Activated naive CD8-positive, alpha-beta T cell treated with anti-CD3 and anti-CD28 coated beads for 36 hours (primary cell): ENCODE measurements at regions not wholly inside any gene's neighbourhood (a gene's known extent, or its start where the extent isn't known, plus 50 kb on each side); places are given as distances from the start of the nearest gene placed in this dataset.
"Not testable (repeated sequence)": the region's sequence is repeated elsewhere in the genome, so short reads cannot be mapped to it uniquely, and the experiment has no call there.

Source experiments
- DNase-seq: peaks from one replicate; pipeline ENCODE4 v3.0.0; 2021
- H3K27ac Mint-ChIP-seq: one replicate; pipeline ENCODE4 v1.8.0; 2022; ENCODE audit warnings: mild to moderate bottlenecking, moderate library complexity, mixed read lengths
- H3K27me3 Mint-ChIP-seq: one replicate; pipeline ENCODE4 v1.8.0; 2022; ENCODE audit warnings: mild to moderate bottlenecking, mixed read lengths
- H3K36me3 Mint-ChIP-seq: one replicate; pipeline ENCODE4 v1.8.0; 2021; ENCODE audit warnings: mild to moderate bottlenecking, mixed read lengths
- H3K4me1 Mint-ChIP-seq: one replicate; pipeline ENCODE4 v1.8.0; 2021; ENCODE audit warnings: mixed read lengths
- H3K4me3 Mint-ChIP-seq: one replicate; pipeline ENCODE4 v1.8.0; 2022; ENCODE audit warnings: mild to moderate bottlenecking, moderate library complexity, mixed read lengths
- H3K9me3 Mint-ChIP-seq: one replicate; pipeline ENCODE4 v1.8.0; 2022; ENCODE audit warnings: mixed read lengths

DNA sequence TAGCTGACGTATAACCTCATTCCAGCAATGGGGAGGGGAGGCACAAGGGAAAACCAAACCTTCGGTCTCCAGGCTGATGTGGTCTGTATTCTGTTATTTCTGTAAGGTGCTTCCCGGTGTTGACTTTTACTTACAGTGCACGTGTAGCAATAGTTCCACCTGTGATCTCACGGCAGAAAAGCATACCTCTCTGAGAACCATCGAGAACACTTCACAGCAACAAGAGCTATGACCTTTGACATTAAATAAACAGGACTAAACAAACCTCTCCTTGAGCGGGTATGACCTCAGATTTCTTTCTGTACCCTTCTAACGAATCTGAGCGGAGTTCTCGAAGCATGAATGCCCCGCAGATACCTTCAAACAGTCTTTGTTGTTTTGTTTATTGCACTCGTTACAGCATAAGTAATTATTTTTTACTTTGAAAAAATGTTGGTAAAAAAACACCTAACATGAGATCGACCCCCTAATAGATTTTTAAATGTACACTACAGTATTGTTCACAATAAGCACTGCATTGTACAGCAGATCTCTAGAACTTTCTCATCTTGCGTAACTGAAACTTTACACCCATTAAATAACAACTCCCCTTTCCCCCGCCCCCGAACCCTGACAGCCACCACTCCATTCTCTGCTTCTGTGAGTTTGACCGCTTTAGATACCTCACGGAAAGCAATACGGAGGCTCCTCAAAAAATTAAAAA is 282.3 kb downstream of the GATA3 start:
- Mint-ChIP-seq H3K4me3 (no peak overlapping the region), H3K27me3 (no peaks in the 10 kb centered on the region), H3K4me1 (peaks cover 15% of the 10 kb centered on the region), H3K27ac (no peak overlapping the region), H3K36me3 (no peaks in the 10 kb centered on the region), H3K9me3 (peaks cover 2% of the 10 kb centered on the region)
- DNase-seq, result no peak

DNA sequence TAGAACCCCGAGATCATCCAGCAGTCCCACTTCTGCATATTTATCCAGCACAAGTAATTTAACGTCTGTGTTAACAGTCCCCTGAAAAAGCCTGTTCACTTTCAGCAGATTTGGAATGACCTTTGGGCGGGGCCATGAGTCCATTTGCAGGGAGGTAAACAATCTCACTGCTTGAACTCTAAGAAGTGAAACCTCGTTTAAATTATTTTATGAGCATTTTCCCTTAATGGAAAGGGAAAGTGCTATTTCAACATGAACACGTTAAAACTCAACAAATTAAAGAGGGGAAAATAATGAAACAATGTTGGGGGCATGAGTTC is 282.8 kb downstream of the GATA3 start:
- Mint-ChIP-seq H3K9me3 (peaks cover 2% of the 10 kb centered on the region), H3K4me1 (peaks cover 11% of the 10 kb centered on the region), H3K4me3 (no peak overlapping the region), H3K36me3 (no peaks in the 10 kb centered on the region), H3K27ac (no peak overlapping the region), H3K27me3 (no peaks in the 10 kb centered on the region)
- no peak for DNase-seq

DNA sequence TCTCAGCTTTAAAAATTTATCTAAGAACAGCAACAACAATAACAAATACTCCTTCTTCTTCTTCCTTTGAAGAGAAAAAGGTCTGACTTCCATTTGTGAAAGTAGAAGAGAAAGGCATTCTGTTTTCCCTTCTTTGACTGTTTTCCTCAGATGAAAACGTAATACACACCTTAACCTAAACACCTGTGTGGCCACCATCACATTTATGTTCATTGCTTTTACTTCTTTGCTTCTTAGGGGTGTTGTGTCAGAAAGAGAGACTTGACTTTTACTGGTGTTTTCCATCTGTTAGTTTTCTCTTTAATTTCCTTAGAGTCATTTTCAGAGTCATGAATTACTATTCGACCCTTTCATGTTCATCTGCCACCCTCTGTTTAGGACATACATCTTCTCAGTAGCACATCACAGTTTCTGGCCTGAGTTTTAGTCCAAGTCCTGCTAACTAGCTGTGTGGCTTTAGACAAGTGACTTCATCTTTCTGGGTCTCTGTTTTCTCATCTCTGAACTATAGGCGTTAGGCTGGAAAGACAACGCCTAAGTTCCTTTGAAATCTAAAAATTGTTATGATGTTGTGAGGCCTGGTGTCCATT is 283.8 kb downstream of the GATA3 start:
- no peak overlapping the region for H3K27ac Mint-ChIP-seq
- H3K4me1 Mint-ChIP-seq, result peaks cover 3% of the 10 kb centered on the region
- H3K36me3 Mint-ChIP-seq, result no peaks in the 10 kb centered on the region
- DNase-seq, result no peak
- no peak overlapping the region for H3K4me3 Mint-ChIP-seq
- peaks cover 2% of the 10 kb centered on the region for H3K9me3 Mint-ChIP-seq
- no peaks in the 10 kb centered on the region for H3K27me3 Mint-ChIP-seq

DNA sequence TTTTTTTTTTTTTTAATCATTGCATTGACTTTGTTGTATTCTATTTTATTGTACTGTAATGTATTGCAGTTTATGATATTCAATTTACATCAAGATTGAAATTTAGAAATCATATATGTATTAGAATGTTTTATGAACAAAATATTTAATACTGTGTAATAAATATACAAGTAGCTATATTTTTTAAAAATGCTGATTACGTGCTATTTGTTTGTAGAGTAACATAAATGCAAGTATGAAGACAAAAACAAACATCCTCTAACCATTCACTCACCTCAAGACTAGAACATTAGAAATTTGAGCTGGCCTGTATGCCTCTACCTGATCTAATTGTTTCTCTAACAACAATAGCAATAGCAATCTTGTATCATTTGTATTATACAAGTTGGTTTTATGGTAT is 290.3 kb downstream of the GATA3 start:
- Mint-ChIP-seq H3K36me3 (no peaks in the 10 kb centered on the region), H3K9me3 (peaks cover 2% of the 10 kb centered on the region), H3K4me3 (no peak overlapping the region), H3K4me1 (no peaks in the 10 kb centered on the region), H3K27me3 (no peaks in the 10 kb centered on the region), H3K27ac (no peak overlapping the region)
- no peak for DNase-seq

DNA sequence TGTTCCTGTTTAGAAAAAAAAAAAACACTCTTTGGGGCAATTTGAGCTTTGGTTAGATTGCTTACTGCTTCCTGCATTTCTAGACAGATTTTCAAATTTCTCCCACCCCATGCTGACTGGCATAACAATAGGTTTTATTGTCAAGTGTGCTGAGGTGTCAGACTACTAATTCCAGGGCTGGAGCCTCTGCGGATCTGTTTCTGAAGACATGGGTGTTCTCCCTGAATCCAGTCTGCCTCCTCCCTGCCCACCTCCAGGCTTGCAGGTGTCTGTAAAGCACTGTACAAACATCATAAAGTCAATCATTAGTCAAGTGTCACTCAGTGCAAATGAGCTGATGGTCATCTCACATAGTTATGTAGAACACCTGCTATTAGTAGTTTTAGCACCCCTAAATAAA is 292.4 kb downstream of the GATA3 start:
- DNase-seq, result no peak
- Mint-ChIP-seq H3K27ac (no peak overlapping the region), H3K4me3 (no peak overlapping the region), H3K36me3 (no peaks in the 10 kb centered on the region), H3K4me1 (no peaks in the 10 kb centered on the region), H3K27me3 (no peaks in the 10 kb centered on the region), H3K9me3 (no peaks in the 10 kb centered on the region)

DNA sequence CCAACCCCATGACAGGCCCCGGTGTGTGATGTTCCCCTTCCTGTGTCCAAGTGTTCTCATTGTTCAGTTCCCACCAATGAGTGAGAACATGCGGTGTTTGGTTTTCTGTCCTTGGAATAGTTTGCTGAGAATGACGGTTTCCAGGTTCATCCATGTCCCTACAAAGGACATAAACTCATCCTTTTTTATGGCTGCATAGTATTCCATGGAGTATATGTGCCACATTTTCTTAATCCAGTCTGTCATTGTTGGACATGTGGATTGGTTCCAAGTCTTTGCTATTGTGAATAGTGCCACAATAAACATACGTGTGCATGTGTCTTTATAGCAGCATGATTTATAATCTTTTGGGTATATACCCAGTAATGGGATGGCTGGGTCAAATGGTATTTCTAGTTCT is 293.1 kb downstream of the GATA3 start:
- H3K9me3 Mint-ChIP-seq, H3K4me1 Mint-ChIP-seq, H3K4me3 Mint-ChIP-seq, H3K27ac Mint-ChIP-seq, DNase-seq, H3K27me3 Mint-ChIP-seq, H3K36me3 Mint-ChIP-seq: not testable (repeated sequence)

DNA sequence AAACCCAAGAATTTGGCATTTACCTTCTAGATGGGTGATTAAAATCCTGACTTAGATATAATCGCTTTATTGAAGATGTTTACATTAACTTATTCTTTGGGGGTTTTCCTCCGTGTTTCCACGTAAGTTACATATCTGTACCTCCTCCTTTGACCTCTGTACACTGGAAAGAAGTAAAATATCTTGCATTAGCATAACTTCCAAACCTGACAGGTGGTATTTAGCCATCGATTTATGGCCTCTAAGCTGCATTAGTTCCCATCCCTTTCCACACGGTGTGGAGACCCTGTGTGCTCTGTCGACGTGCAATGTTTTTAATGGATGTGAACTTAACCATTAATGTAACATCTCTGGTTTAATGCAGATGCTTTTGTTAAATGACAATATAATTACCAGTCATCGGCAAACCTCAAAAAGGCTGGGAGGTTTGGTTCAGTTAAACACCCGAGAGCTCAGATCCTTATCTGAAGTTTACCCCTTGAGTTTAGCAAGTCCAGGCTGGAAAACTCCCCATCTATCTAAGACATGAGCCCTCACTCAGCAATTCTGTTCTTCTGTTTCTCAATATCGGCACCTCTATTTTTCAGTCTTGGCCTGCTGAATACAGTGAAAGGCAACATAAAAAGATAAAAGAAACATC is 295.2 kb downstream of the GATA3 start:
- no peaks in the 10 kb centered on the region for H3K36me3 Mint-ChIP-seq
- H3K4me3 Mint-ChIP-seq, result no peak overlapping the region
- no peak for DNase-seq
- H3K27ac Mint-ChIP-seq, result no peak overlapping the region
- H3K4me1 Mint-ChIP-seq, result no peaks in the 10 kb centered on the region
- H3K27me3 Mint-ChIP-seq, result no peaks in the 10 kb centered on the region
- no peaks in the 10 kb centered on the region for H3K9me3 Mint-ChIP-seq

DNA sequence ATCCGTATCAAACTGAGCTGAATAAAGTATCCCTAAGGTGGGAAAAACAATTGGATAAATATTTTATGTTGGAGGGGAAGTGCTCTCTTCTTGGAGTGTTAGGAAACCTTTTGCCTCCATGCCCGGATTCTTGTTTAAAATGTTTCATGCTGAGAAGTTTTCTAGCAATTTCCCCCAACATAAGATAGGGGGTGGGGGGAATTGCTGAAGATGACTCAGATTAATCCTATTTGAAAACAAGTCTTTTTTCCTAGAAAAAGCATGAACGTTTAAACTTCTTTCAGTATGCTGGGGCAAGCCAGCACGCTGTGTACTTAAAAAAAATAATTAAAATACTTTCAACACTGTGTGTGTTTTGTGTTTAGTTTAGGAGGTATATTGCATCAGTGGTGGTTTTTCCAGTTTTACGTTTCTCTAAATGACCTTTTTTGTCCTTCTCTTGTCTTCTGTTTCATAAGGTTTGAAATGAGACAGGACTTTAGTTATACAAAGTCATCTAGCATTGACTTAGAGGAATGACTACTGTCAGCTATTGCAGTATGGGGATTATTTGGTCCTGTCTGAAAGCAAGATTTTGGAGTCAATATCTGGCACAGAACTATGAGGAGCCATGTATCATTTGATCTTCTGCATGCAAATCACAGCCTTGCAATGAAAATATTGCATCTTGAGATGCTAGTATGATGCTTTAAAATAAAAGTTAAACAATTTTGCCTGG is 295.9 kb downstream of the GATA3 start:
- H3K27ac Mint-ChIP-seq, result no peak overlapping the region

DNA sequence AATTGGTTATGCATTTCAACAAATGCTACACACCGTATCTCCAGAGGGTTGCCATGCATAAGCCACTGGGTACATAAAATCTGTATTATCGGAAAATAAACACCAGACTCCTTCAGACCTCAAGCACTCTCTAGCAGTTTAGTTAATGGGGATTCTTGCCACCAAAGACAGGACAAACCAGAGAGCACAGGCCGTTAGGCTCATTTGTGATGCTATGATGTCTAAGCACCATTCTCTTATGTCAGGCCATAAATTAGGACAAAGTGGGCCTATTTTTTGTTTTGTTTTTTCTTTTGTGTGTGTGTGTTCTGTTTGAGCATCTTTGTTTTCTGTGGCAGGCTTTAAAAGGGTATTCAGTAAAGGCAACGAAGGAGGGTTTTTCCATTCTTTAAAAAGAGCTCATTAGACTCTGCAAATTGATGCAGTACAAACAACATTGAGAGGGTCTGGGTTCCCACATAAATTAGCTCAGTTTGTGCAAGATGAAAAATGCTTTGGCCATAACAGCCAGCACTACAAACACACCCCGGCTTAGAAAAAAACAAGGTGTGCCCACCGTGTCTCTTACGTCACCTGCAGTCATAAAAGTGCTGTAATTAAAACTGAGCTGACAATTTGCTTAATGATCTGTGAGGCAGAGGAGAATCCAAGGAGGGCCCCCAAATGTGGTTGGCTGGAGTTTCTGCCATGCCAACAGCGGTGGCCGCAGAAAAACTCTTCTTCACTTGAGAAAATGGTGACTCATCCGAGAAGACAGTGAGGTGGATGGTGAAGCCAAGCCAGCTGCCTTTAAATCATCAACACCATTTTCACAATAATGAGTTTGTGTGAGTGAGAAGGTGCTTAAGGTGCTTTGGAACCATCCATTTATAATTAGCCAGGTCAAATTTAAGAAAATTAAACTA is 297.9 kb downstream of the GATA3 start:
- Mint-ChIP-seq H3K27ac (no peak overlapping the region), H3K9me3 (no peaks in the 10 kb centered on the region), H3K4me1 (no peaks in the 10 kb centered on the region), H3K36me3 (no peaks in the 10 kb centered on the region), H3K27me3 (peaks cover 3% of the 10 kb centered on the region), H3K4me3 (no peak overlapping the region)
- no peak for DNase-seq

More for the DNA sequence above, 295.9 kb downstream of the GATA3 start:
- H3K9me3 Mint-ChIP-seq, result no peaks in the 10 kb centered on the region
- no peaks in the 10 kb centered on the region for H3K36me3 Mint-ChIP-seq
- no peak for DNase-seq
- no peaks in the 10 kb centered on the region for H3K27me3 Mint-ChIP-seq
- H3K4me1 Mint-ChIP-seq, result no peaks in the 10 kb centered on the region
- no peak overlapping the region for H3K4me3 Mint-ChIP-seq

DNA sequence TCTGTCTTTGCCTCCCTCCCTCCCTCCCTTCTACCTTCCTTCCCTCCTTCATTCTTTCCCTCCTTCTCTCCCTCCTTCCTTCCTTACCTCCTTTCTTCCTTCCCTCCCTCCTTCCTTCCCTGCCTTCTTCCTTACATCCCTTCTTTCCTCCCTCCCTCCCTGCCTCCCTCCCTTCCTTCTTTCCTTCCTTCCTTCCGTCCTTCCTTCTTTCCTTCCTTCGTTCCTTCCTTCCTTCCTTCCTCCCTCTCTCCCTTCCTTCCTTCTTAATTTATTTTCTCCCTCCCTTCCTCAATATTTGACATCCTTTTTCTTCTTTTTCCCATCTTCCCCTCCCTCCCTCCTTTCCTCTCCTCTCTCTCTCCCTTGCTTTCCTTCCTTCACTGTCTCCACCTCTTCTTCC is 301.8 kb downstream of the GATA3 start:
- Mint-ChIP-seq H3K27me3 (peaks cover 6% of the 10 kb centered on the region), H3K27ac (no peak overlapping the region), H3K4me1 (no peaks in the 10 kb centered on the region), H3K4me3 (no peak overlapping the region), H3K9me3 (no peaks in the 10 kb centered on the region), H3K36me3 (no peaks in the 10 kb centered on the region)
- no peak for DNase-seq

DNA sequence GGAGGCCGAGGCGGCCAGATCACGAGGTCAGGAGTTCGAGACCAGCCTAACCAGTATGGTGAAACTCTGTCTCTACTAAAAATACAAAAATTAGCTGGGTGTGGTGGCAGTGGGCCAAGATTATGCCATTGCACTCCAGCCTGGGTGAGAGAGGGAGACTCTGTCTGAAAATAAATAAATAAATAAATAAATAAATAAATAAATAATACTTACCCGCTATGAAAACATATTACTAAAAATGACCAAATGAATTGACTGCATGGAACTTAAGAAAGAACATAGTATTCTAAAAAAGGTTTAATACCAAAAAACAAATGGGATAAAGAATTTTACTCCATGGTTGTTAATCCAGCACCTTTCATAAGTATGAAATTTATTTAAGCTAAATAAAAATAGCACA is 305.0 kb downstream of the GATA3 start:
- peaks cover 6% of the 10 kb centered on the region for H3K4me1 Mint-ChIP-seq
- peaks cover 2% of the 10 kb centered on the region for H3K36me3 Mint-ChIP-seq
- H3K9me3 Mint-ChIP-seq, result no peaks in the 10 kb centered on the region
- no peak overlapping the region for H3K4me3 Mint-ChIP-seq
- DNase-seq, result no peak
- peaks cover 6% of the 10 kb centered on the region for H3K27me3 Mint-ChIP-seq
- no peak overlapping the region for H3K27ac Mint-ChIP-seq

DNA sequence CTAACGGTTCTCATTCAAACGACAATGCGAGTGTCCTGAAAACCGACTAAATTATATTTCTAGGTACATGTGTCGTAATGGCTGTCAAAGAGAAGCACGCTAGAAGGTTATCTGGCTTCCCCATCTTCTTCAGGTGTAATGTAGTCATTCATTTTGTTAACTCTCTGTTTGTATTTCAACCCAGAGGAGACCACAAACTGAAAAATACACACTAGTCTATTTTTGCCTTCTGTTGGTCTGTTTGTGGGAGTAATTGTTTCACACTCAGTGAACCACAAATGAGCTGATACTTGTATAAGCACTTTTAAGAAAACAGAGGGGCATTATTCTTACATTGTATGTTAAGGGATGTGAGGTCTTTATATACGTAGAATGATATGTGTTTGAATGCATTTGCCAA is 305.9 kb downstream of the GATA3 start:
- Mint-ChIP-seq H3K36me3 (peaks cover 2% of the 10 kb centered on the region), H3K27ac (no peak overlapping the region), H3K27me3 (peaks cover 6% of the 10 kb centered on the region), H3K4me1 (peaks cover 6% of the 10 kb centered on the region), H3K4me3 (no peak overlapping the region), H3K9me3 (no peaks in the 10 kb centered on the region)
- DNase-seq, result no peak

DNA sequence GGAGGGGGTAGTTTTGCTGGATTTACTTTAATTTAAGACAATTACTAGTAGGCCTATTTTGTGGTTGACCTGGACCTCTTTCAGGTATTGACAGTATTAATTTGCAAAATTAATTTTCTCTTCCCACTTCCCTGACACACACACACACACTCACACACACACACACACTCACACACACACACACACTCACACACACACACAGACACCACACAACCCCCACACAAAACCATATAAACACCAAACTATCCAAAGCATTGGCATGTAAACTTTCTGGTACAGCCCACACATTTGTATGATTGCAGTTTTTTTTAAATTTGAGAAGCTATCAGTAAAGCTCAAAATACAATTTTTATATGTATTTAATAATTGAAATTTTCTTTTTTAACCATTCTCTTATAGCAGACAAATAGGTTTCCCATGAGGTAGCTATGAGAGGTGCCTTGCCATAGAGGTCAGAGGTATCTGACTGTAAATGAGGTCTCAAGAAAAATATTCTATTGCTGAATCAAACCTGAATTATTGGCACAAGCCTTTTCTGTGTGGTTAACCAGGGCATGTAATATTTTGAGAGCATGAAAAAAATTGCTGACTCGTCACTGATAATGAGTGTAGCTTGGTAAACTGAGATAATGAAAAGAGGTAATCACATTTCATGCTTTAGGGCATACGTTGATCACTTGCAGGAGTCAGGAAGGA is 306.5 kb downstream of the GATA3 start:
- peaks cover 2% of the 10 kb centered on the region for H3K36me3 Mint-ChIP-seq
- H3K27ac Mint-ChIP-seq, result no peak overlapping the region
- peaks cover 6% of the 10 kb centered on the region for H3K27me3 Mint-ChIP-seq
- H3K4me1 Mint-ChIP-seq, result peaks cover 11% of the 10 kb centered on the region
- no peak for DNase-seq
- no peaks in the 10 kb centered on the region for H3K9me3 Mint-ChIP-seq
- H3K4me3 Mint-ChIP-seq, result no peak overlapping the region

DNA sequence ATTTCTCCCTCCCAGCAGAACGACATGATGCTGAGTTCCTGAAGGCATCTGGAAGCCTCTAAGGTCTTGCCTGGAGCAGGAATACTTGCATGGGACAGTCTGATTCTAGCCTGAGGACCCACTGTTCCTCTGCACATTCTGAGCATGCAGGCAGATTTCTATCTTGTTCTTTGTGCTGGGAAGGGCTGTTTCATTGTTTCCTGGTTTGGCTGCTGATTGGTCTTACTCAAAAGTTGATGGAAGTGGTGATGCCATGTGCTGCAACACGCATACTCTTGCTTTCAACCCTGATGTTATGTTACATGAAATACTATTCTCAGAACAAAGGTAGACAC is 307.0 kb downstream of the GATA3 start:
- Mint-ChIP-seq H3K9me3 (no peaks in the 10 kb centered on the region), H3K27me3 (peaks cover 6% of the 10 kb centered on the region), H3K4me1 (peaks cover 14% of the 10 kb centered on the region), H3K4me3 (no peak overlapping the region), H3K36me3 (peaks cover 2% of the 10 kb centered on the region), H3K27ac (no peak overlapping the region)
- DNase-seq, result no peak
